ENCODE measurements at regions not wholly inside any gene's neighbourhood (a gene's known extent, or its start where the extent isn't known, plus 50 kb on each side); places are given as distances from the start of the nearest gene placed in this dataset.

DNA sequence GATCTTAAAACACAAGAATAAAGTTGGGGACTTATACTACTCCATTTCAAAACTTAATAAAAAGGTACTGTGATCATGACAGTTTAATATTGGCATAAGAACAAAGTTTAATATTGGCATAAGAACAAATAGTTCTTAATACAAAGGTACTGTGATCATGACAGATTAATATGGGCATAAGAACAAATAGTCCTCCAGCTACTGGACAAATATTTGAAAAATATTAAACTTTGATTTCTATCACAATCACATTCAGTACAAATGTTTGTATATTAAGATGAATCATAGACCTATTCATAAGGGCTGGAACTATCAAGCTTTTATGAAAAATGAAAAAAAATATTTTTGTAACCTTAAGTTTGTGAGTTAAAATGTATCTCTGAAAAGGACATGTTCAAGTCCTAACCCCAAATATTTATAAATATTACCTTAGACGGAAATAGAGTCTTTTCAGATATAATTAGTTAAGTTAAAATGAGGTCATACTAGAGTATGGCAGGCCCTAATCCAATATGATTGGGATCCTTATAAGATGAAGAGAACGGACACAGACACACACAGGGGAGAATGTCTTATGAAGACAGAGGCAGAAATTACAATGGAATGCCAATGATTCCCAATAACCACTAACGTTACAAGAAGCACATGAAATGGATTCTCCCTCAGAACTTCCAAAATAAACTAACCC is 79.1 kb upstream of the RGS1 start:
- TF ChIP-seq POLR2AphosphoS5 (IDR thresholded peaks at IDR 0.05): no peak
- TF ChIP-seq, protein P1, sequence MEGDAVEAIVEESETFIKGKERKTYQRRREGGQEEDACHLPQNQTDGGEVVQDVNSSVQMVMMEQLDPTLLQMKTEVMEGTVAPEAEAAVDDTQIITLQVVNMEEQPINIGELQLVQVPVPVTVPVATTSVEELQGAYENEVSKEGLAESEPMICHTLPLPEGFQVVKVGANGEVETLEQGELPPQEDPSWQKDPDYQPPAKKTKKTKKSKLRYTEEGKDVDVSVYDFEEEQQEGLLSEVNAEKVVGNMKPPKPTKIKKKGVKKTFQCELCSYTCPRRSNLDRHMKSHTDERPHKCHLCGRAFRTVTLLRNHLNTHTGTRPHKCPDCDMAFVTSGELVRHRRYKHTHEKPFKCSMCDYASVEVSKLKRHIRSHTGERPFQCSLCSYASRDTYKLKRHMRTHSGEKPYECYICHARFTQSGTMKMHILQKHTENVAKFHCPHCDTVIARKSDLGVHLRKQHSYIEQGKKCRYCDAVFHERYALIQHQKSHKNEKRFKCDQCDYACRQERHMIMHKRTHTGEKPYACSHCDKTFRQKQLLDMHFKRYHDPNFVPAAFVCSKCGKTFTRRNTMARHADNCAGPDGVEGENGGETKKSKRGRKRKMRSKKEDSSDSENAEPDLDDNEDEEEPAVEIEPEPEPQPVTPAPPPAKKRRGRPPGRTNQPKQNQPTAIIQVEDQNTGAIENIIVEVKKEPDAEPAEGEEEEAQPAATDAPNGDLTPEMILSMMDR (IDR thresholded peaks at IDR 0.05): no peak
- no peak for TF ChIP-seq POLR2A (IDR thresholded peaks at IDR 0.05)
- no peak for TF ChIP-seq EP300 (IDR thresholded peaks at IDR 0.05)

Measured in stomach (tissue), 4 donors.